ENCODE measurements at regions not wholly inside any gene's neighbourhood (a gene's known extent, or its start where the extent isn't known, plus 50 kb on each side); places are given as distances from the start of the nearest gene placed in this dataset.

DNA sequence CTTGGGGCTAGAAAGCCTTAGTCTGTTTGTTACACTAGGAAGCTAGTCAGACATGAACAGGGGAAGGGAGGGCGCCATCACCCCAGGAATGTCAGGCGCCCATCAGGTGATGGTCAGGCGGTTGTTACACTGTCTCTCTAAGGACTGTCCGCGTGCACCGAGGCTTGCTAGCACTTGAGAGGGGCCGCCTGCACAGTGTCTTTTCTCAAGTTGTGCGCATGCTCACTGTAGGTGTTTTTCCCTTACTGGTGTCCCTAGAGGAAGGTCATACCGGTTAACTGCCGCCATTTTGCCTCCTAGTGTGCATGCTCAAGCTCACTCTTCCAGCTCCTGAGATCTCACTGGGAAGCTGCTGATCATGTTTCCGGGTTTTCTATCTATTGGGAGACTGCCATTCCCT, 855.0 kb upstream of the TMEM132C start:
- TF ChIP-seq, protein P1, sequence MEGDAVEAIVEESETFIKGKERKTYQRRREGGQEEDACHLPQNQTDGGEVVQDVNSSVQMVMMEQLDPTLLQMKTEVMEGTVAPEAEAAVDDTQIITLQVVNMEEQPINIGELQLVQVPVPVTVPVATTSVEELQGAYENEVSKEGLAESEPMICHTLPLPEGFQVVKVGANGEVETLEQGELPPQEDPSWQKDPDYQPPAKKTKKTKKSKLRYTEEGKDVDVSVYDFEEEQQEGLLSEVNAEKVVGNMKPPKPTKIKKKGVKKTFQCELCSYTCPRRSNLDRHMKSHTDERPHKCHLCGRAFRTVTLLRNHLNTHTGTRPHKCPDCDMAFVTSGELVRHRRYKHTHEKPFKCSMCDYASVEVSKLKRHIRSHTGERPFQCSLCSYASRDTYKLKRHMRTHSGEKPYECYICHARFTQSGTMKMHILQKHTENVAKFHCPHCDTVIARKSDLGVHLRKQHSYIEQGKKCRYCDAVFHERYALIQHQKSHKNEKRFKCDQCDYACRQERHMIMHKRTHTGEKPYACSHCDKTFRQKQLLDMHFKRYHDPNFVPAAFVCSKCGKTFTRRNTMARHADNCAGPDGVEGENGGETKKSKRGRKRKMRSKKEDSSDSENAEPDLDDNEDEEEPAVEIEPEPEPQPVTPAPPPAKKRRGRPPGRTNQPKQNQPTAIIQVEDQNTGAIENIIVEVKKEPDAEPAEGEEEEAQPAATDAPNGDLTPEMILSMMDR (conservative IDR thresholded peaks at IDR 0.05; ENCODE audit: low read length): no peak
- TF ChIP-seq EZH2phosphoT487 (IDR thresholded peaks at IDR 0.05; ENCODE audit: borderline replicate concordance, low read depth, low read length): no peak
